Stimulated activated CD8-positive, alpha-beta memory T cell treated with anti-CD3 and anti-CD28 coated beads, Interleukin-4, amount 100 ng/mL, for 1 hour (primary cell): ENCODE measurements at regions not wholly inside any gene's neighbourhood (a gene's known extent, or its start where the extent isn't known, plus 50 kb on each side); places are given as distances from the start of the nearest gene placed in this dataset.
"Not testable (repeated sequence)": the region's sequence is repeated elsewhere in the genome, so short reads cannot be mapped to it uniquely, and the experiment has no call there.

ENCODE experiments used
- DNase-seq, 2 donors: peaks; one replicate each; pipeline ENCODE4 v3.0.0-alpha.2; 2020; ENCODE audit warnings: low read depth in 2 of 2, low spot score in 1 of 2

DNA sequence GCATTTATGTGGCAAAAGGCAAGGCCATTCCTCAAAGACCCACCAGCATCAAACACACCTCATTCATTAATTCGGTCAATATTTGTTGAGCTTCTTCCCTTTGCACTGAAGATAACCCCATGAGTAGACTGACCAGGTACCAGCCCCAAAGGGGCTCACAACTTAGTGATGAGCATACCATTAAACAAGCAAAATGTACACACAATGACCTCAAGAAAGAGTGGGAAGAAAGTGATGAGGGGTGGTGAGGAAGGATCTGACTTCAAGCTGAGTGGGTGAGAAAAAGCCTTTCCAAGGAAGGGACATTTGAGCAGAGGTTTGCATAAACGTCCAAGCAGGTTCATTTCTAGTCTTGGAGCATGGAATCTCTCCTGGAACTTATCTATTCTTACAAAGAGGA, 562.5 kb downstream of the TOX3 start:
- no peak for DNase-seq

DNA sequence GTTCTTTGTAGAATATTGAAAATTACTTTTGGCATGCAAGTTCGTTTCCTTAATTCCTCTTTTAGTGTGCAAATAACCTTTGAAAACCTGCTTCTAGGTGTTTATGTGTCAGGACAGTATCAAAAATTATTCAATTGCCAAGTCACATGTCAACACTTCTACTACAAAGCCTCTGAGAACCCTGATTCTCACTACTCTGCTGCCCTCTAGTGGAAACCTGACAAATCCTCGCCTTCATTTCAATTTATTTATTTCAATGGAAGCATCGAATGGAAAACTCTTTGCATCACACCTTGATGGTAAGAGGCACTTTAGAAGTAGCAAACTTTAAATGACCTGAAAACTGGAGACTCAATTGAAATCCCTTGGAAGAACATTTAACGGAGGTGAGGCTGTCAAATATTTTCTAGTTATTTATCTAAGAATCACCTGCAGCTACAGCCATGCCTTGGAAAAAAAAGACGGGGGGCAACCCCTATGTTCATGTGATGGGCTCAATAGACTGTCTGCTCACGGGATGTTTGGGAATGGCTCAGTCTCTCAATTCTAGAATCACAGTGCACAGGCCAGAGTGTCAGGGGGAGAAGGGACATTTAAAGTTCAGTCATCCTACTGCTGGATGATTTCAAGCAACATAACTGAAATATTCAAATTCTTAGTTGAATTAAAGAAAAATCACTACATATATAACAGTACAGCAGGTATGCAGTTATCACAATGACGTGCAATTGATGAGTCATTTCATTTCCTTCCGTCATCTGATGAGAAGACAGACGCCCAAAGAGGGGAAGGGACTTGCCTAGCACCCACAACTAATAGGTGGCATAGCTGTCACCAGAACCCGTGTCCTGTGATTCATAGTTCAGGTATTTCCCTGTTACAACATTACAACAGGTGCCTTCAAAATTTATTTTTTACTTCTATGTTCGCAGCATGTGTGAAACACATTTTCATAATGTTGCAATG, 563.9 kb downstream of the TOX3 start:
- DNase-seq: no peak

DNA sequence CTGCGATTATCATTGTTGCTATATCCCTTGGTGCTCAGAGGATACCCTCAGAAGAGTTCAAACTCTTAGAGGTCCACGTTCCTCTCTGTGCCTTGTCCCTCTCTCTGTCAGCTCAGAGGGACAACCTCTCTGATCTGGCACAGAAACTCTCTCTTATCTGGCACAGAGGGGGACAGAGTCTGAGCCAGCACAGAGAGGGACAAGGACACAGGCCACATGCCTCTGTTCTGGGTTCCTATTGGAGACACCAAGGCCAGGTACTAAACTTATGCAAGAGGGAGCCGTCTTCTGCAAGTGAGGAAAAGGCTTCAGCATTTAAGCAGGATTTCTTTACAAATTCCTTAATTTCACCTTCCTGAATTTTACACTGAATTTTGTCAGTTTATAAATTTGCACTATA, 565.2 kb downstream of the TOX3 start:
- DNase-seq: no peak

DNA sequence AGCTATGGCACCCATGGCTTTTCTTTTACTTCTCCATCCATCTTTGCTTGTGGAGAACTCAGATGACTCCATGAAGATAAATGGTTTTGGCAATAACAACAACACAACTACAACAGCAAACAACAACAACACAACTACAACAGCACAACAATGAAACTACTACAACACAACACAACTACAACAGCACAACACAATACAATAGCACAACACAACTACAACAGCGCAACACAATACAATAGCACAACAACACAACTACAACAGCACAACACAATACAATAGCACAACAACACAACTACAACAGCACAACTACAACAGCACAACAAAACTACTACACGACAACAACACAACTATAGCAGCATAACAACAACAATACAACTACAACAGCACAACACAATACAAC, 569.4 kb downstream of the TOX3 start:
- not testable (repeated sequence) for DNase-seq

DNA sequence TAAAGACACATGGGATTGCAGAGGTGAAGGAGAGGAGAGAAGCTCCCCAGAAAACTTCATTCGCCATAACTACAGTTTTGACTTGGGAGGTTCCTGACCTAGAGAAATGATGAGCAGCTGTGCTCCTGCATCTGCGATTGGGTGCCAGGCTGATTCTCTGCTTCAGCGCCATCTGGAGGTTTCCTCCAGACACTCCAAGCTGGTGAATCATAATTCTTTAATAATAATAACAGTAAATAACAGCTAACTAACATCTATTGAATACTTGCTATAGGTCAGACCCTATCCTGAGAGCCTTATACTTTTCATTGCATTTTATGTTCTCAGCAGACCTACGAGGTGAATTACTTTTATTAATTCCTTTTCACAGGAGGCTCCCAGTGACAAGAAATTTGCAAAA, 575.8 kb downstream of the TOX3 start:
- no peak for DNase-seq

DNA sequence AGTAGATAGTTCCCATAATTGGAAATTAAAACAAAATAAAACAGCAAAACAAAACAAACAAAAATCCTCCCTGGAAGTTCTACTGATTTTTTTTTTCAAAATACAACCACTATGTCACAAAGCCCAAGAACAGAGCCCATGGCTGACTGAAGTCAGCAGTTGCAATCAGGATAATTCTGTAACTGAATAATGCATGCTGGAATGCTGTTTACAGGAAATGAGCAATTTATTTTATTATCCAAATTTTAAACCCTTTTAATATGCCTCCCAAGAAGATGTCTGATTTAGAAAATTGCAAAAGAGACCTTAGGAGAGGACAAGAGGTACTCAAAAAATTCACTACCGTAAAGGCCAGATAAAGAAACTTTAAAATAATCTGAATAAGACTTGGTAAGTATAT, 578.2 kb downstream of the TOX3 start:
- no peak for DNase-seq

DNA sequence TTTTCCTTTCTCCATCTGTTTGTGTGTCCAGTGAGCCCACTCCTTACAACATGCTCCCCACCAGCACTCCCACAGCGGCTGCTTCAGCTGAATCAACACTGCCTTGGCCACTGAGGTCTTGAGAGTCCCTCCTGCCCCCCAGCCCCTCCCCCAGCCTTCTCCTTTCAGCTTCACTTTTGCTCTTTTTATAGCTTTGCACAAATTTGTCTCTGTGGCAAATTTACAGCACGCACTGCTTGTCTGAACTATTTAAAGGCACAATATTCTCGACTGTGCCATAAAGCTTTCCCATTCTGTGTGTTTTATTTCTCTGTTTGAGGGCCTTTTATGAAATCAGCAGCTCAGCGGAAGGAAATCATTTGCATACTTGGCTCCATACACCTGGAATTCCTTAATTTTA, 579.3 kb downstream of the TOX3 start:
- no peak for DNase-seq

DNA sequence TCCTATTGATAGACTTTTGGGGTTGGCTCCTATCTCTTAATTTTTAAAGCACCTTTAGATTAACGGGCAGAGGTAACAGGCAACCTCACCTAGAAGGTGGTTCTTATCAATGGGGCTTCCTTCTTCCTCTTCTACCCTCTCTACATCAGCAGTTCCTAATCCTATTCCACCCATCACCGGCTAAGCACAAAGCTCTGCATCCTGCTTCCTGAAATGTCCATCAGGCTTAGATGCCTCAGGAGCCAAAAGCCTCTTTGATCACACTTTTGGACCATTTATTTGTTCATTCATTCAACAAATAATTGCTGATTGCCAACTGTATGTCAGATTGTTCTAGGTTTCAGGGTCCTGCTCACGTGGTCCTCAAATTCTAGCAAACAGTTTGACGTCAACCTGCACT, 586.0 kb downstream of the TOX3 start:
- no peak for DNase-seq

DNA sequence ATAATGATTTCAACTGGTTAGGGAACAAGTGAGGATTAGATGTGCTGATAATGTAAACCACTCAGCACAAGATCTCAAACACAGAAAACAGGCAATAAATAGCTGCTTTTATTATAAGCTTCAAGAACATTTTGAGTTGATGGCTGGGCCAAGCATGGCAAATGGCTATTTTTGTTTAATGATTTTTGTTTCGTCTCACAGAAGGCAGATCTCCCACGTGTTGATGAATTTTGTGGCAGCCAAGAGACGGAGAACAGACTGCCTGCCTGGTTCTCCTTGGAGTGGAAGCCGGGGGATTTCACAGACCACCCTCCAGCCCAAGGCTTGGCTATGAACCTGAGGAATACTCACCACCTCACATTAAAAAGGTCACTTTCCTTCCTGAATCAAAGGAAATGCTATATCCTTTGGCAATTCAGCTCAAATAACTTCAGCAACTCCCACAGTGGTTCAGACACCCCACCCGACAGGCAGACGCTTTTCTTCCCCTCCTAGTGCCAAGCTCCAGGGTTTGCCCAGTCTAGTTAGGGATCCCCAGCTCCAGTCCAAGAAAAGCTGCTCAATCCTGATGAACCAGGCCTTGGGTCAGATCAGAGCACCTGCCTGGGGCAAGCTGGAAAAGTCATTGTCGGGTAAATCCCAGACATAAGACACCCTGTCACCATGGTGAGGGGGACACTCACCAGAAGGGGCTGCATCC, 593.5 kb downstream of the TOX3 start:
- DNase-seq: no peak

DNA sequence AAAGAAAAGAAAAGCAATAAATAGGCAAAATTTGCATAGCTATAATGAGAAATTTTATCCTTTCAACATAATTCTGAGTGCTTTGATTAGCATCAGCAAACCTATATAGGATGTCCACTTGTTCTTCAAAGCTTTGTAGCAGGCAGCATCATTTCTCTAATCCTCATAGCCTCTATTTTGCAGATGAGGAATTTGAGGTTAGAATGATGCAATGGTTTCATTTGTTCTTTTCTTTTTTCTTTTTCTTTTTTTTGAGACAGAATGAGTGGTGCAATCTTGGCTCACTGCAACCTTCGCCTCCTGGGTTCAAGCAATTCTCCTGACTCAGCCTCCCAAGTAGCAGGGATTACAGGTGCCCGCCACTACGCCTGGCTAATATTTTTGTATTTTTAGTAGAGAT, 594.4 kb downstream of the TOX3 start:
- DNase-seq: no peak

DNA sequence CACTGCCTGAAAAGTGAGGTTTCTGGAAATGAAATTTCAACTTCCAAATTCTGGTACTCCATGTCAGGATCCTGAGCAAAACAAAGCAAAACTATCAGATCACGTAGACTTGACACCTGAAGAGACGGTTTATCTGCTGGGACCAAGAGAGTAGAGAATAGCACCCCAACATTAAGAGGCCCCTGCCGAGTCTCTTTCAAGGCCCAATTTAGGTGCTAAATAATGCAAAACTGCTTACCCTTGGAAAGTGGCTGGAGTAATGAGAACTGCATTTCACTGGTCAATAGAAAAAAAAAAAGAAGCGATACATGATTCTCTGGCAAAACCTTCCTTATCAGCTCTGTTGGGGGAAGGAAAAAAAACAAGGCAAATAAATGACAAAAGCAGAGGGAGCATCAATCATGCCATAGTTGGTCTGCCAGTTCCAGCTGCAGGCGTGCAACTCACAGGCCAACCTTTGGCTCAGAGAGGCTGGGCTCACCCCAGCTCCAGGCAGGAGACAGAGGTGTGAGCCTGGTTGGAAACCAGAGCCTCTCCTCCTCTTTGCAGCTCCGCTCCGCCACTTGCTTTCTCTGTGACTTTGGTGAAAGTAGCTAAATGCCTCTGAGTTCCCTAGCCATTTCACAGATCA, 595.2 kb downstream of the TOX3 start:
- no peak for DNase-seq

DNA sequence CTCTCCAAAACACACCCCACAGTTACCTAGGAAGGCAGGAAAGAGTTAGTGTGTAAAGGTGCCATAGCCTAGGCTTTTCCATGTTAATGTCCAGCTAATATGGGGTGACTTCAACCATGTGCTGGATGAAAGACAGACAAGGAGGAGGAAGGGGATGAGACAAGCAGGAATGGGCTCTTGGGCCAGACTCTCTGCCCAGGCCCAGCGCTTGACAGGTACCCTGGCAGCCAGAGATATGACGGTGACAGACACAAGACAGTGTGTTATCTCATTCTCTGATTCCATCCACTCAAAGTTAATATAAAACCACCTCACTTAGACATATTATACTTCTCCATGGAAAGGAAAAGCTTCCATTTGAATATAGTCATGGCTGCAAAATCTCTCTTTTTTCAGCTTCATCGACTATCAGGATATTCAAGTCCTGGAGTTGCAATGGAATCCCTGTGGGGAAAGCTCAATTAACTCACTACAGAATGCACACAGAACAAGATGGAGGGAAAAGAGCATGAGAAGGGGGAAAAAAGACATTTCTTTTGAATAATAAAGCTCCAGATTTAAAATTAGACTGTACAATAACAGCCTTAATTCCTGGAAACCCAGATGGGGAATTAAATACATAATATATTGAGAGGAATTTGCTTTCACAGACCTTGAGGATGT, 596.7 kb downstream of the TOX3 start:
- DNase-seq: no peak

DNA sequence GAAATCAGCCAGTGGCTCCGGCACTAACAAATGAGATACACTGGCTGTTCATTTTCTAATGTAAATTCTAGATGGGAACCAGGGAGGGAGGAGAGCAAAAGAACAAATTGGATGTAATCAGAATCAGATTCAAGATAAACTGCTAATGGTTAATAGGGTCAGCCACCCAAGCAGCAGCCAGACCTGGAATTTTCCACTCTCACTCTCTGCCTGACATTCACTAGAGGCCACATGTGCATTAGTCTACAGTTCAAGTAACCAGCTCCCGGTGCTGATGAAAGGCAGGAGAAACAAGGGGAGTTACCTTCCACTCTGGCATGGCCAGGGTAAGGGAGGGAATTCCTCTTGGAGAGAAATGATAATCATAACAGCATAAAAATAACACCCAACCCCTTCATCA, 597.7 kb downstream of the TOX3 start:
- no peak for DNase-seq

DNA sequence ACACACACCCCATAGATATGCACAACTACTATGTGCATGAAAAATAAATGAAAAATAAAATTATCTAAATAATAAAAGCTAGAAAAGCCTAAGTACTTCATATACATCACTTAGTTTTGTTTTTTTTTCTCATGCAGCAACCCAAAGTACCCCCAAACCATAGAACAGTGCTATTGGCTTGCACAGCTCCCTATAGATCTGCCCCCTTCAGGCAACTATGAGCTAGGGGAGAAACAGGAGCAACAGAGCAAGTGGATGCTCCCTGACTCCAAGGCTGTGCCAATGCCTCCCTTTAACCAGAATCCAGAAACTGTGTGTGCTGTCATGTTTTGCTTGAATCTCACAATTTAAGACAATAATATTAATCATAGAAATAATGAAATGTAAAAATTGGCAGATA, 605.5 kb downstream of the TOX3 start:
- DNase-seq: no peak

DNA sequence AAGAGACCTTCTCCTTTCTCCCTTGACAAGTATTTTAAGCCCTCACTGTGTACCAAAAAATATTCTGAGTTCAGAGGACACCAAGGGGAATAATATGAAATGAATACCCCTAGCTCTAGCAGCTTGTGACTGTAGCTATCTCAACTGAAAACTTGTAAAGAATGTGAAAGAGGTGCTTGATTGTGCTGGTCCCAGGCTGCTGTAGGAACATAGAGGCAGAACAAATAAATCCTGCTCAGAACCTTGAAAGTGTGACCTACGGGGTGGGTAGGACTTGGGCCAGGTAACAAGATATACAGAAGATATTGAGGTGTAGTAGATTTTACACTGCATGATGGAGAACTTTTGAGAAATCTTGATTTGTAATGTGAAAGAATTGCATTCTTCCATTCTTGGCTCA, 606.8 kb downstream of the TOX3 start:
- DNase-seq: no peak

DNA sequence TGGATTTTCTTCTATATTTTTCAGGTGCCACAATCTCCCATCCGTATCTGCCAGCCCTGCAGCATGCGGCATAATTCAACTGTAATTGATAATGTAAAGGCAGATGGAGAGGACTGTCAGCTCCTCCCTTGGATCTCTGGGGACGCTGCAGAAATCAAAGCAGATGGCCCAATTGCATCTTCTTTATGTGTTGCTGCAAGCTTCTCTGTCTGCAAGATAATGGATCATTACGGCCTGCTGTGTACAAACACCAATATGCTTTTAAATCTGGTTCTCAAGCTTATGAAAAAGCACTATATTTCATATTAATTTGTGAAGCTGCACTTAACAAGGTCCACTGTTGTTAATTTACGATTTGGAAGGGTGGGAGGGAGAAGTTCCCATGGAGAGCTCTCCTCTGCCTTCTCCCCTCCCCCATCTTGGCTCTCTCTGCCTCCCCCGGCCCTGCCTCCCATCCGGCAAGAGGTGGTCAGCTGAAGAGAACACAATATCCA, 607.5 kb downstream of the TOX3 start:
- no peak for DNase-seq

DNA sequence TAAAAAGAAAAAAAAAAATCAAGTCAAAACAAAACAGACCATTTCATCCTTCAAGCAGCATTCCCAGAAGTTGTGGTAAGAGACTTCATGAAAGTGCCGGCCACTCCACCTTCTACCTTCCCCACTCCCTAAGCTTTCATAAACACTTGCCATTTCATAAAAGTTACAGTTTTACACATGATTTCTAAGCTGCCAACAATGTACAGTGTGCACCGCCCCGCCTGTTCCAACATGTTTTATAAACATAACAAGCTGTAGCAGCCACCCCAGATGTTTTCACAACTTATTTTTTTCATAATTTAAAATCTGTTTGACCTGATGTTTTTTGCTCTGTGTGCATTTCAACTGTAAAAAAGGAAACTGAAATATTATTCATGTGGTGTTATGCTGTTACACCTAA, 608.1 kb downstream of the TOX3 start:
- no peak for DNase-seq

DNA sequence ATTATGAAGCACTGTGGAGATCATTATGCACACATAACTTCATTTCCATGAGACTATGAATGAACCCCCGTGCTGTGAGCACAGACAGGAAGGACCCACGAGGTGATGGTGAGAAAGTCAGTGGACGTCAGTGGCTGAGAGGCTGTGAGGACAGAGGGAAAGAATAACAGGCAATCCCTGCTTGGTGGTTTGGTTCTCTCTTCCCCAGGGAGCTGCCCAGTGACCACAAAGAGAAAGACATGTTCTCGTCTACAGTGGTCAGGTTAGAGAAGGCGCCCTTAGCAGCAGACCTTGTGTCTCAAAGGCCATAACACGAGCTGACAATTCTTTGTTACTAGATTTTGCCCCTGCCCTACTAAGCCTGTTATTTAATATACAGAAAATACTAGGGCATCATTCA, 609.2 kb downstream of the TOX3 start:
- DNase-seq: no peak

DNA sequence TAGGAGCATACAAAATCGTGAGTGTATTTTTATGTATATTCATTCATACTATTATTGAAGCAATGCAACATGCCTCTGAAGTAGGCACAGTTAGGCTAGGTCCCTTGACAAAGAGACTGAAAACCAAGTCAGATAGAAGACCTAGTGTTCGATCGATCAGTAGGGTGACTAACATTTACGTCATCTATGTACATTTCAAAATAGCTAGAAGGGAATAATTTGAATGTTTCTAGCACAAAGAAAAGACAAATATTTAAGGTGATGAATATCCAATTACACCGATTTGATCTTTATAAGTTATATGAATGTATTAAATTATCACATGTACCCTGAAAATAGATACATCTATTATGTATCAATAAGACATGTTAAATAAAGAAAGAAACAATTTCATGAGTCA, 610.1 kb downstream of the TOX3 start:
- DNase-seq: no peak

DNA sequence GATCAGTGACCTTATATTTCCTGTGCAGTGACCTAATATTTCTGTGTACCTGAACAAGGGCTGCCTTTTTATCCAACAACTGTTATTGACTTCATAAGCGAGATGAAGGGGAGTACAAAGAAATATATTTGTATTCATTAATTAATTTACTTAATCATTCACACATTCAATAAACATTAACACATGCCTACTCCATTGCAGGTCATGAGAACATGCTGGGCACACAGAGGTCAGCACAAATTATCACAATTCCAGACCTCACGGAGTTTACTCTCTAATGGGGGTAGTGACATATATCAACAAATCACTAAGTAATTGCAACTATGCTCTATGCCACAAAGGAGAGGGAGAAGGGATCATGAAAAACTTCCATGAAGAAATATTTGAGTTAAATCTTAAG, 614.6 kb downstream of the TOX3 start:
- DNase-seq: no peak

DNA sequence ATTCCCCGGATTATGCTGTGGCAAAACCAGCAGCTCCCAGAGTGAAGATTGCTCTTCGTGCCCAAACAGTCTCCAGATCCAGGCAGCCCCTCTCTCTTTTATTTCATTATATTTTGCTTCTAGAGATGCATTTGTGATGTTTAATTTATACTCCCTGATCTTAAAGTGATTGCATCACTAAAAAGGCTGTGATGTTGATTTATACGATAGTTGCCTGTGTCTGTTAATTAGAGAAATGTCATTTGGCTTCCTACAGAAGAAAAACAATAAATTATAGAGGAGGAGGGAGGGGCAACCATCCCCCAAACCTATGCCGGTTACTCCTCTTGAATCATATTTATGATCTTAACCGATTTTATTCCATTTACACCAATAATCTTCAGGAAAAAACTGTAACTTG, 615.3 kb downstream of the TOX3 start:
- DNase-seq: no peak
